MM.1S (cell line): ENCODE measurements at regions not wholly inside any gene's neighbourhood (a gene's known extent, or its start where the extent isn't known, plus 50 kb on each side); places are given as distances from the start of the nearest gene placed in this dataset.

Experiments
- CTCF ChIP-seq: fragments of 300-600 bp; sonication (generic); IDR thresholded peaks from 2 replicates; pipeline ENCODE4 v1.5.1; 2016; ENCODE audit warnings: antibody characterized with exemption, low read length, mixed read lengths
- EZH2 ChIP-seq: fragments of 300-600 bp; sonication (generic); optimal IDR thresholded peaks from 2 replicates; pipeline ENCODE3; 2017; ENCODE audit warnings: low read depth, mild to moderate bottlenecking, antibody characterized with exemption, low read length, mixed read lengths
- EZH2phosphoT487 ChIP-seq: fragments of 300-600 bp; sonication (generic); IDR thresholded peaks from 2 replicates; pipeline ENCODE4 v1.6.1; 2018; ENCODE audit warnings: antibody characterized with exemption, low read length

GRCh38 chr18:40355726-40356125 lies 1599.3 kb upstream of the PIK3C3 start:
- TF ChIP-seq CTCF (no peak), EZH2phosphoT487 (no peak), EZH2 (no peak)
